Skeletal muscle tissue (tissue), 3 donors: ENCODE measurements at regions not wholly inside any gene's neighbourhood (a gene's known extent, or its start where the extent isn't known, plus 50 kb on each side); places are given as distances from the start of the nearest gene placed in this dataset.

Experiments used
- H3K27ac ChIP-seq: one replicate; pipeline ENCODE4 v1.7.0; 2013; ENCODE audit warnings: mild to moderate bottlenecking, low read depth, low read length, inconsistent platforms
- H3K27me3 ChIP-seq, 3 donors: one replicate each; pipeline ENCODE4 v1.7.0; 2013; ENCODE audit warnings: low read length in 3 of 3; ENCODE audit not compliant: control insufficient read depth in 3 of 3, insufficient read depth in 3 of 3
- H3K36me3 ChIP-seq, 3 donors: one replicate each; pipeline ENCODE4 v1.7.0; 2013; ENCODE audit warnings: low read length in 3 of 3; ENCODE audit not compliant: control insufficient read depth in 3 of 3, insufficient read depth in 3 of 3
- H3K4me1 ChIP-seq, 3 donors: one replicate each; pipeline ENCODE4 v1.7.0; 2013; ENCODE audit warnings: low read length in 3 of 3, mild to moderate bottlenecking in 3 of 3; ENCODE audit not compliant: control insufficient read depth in 3 of 3, insufficient read depth in 3 of 3
- H3K4me3 ChIP-seq, 3 donors: one replicate each; pipeline ENCODE4 v1.7.0; 2013; ENCODE audit warnings: low read length in 3 of 3
- H3K9ac ChIP-seq, 3 donors: one replicate each; pipeline ENCODE4 v1.7.0; 2013; ENCODE audit warnings: low read length in 3 of 3, mild to moderate bottlenecking in 3 of 3, moderate library complexity in 2 of 3, low read depth in 1 of 3
- H3K9me3 ChIP-seq, 3 donors: one replicate each; pipeline ENCODE4 v1.7.0; 2013; ENCODE audit warnings: low read length in 3 of 3; ENCODE audit not compliant: control insufficient read depth in 3 of 3
- donor health status: Osteomylitis.

GRCh38 chr3:106725566-106725965 lies 651.7 kb upstream of the CCDC54 start:
- H3K4me1 ChIP-seq = no peaks in the 10 kb centered on the region
- H3K27me3 ChIP-seq = no peaks in the 10 kb centered on the region
- H3K36me3 ChIP-seq = no peaks in the 10 kb centered on the region
- H3K9ac ChIP-seq = no peak overlapping the region
- H3K4me3 ChIP-seq = no peak overlapping the region
- no peak overlapping the region for H3K27ac ChIP-seq
- H3K9me3 ChIP-seq = peaks cover 0 to 1% (median 0%) of the 10 kb centered on the region in 3 donors

DNA sequence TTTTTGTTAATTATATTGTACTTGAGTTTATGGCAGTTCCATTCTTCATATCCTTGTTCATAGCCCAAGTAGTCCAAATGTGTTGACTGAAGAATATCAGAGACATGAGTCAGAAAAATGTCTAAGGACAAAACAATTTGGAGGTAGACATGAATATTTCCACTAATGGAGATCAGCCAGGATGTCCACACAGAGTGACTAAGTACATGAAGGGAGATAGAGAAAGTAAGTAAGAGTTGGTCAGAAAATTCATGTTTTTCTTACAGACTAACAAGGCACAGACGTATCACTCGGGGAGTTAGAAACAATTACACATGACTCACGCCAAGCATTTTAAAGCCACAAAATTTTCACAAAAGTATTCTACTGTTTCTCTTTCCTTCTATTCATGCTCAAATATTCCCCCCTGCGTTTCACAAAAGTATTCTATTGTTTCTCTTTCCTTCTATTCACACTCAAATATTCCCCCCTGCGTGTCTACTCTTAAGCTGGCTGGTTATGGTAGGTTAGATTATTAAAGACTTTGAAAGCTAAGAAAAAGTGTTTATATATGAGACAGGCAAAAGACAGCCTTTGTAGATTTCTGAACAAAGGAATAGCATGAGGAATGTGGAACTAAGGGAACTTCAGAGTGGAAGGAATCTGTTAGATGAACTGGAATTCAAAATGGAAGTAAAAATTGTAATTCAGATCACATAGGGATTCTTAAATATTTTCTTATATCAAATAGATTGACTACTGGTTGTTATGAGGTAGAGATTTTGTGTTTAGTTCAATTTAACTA lies 648.7 kb upstream of the CCDC54 start:
- no peak overlapping the region for H3K4me3 ChIP-seq
- no peaks in the 10 kb centered on the region for H3K4me1 ChIP-seq
- H3K9me3 ChIP-seq = no peaks in the 10 kb centered on the region
- no peaks in the 10 kb centered on the region for H3K27me3 ChIP-seq
- no peak overlapping the region for H3K27ac ChIP-seq
- H3K9ac ChIP-seq = no peak overlapping the region
- H3K36me3 ChIP-seq = no peaks in the 10 kb centered on the region

GRCh38 chr3:106729481-106729880 lies 647.8 kb upstream of the CCDC54 start:
- no peaks in the 10 kb centered on the region for H3K9me3 ChIP-seq
- H3K9ac ChIP-seq = no peak overlapping the region
- no peaks in the 10 kb centered on the region for H3K36me3 ChIP-seq
- H3K4me1 ChIP-seq = no peaks in the 10 kb centered on the region
- H3K27me3 ChIP-seq = no peaks in the 10 kb centered on the region
- H3K4me3 ChIP-seq = no peak overlapping the region
- no peak overlapping the region for H3K27ac ChIP-seq

DNA sequence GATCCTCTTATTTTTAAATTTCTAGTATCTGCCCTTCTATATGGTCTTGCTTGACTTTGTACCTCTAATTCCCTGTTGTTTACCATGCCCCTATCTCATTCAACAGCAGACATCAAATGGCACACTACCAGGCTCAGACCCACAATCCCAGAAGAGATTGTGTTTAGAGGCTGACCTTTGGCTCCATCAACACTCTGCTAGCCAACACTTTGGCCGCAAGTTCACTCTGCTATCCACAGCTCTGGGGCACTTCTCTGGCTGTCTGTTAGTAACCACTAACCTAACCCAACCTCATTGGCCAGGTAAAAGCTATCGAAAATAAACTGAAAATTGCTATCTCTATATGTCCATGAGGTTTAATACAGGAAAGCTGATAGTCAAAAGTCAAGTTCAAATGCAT lies 646.0 kb upstream of the CCDC54 start:
- H3K27me3 ChIP-seq = no peaks in the 10 kb centered on the region

DNA sequence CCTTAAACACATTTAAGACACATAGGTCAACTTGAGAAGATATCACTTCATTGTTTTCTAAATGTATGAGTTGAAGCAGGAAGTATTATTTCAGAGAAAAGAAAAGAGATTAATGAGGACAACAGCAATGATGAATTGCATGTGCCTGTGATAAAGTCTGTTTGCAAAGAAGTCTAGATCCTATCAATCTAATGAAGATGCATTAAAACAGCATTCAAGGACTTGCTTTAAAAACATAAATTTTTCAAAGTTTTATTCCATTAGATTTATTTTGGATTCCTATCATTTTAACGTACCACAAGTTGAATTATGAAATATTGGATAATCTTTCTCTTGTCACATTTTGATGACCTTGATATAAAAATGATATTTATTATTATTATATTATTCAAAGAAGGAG lies 642.5 kb upstream of the CCDC54 start:
- Histone ChIP-seq H3K4me1 (no peaks in the 10 kb centered on the region), H3K4me3 (no peak overlapping the region), H3K27ac (no peak overlapping the region), H3K9ac (no peak overlapping the region), H3K9me3 (no peaks in the 10 kb centered on the region), H3K36me3 (no peaks in the 10 kb centered on the region), H3K27me3 (no peaks in the 10 kb centered on the region)

More for the DNA sequence above, 646.0 kb upstream of the CCDC54 start:
- H3K4me3 ChIP-seq = no peak overlapping the region
- no peaks in the 10 kb centered on the region for H3K36me3 ChIP-seq
- no peaks in the 10 kb centered on the region for H3K4me1 ChIP-seq
- no peak overlapping the region for H3K9ac ChIP-seq
- no peak overlapping the region for H3K27ac ChIP-seq
- no peaks in the 10 kb centered on the region for H3K9me3 ChIP-seq

DNA sequence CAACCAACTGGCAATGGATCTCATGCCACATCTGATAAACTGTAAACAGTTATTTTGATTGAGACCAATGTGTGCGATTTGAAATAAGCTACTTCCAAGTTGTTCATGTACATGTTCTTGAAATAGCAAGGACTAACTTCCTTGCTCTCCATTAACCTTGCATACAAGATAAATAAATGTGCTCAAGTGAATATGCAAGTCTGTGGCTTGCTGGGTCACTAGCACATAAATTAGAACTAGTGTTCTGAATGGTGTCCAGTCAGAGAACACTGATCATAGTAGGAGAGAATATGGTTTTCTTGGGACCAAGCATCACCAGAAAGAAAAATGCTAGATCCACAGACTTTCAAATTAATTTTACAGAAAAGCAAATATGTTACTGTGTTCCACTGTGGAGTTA lies 640.0 kb upstream of the CCDC54 start:
- no peaks in the 10 kb centered on the region for H3K36me3 ChIP-seq
- no peaks in the 10 kb centered on the region for H3K4me1 ChIP-seq
- no peak overlapping the region for H3K4me3 ChIP-seq
- H3K27ac ChIP-seq = no peak overlapping the region
- no peaks in the 10 kb centered on the region for H3K9me3 ChIP-seq
- no peak overlapping the region for H3K9ac ChIP-seq
- no peaks in the 10 kb centered on the region for H3K27me3 ChIP-seq

- Histone ChIP-seq H3K4me1 (no peaks in the 10 kb centered on the region), H3K36me3 (no peaks in the 10 kb centered on the region), H3K9ac (no peak overlapping the region)
Observed at GRCh38 chr3:106740116-106740515, 637.1 kb upstream of the CCDC54 start.

DNA sequence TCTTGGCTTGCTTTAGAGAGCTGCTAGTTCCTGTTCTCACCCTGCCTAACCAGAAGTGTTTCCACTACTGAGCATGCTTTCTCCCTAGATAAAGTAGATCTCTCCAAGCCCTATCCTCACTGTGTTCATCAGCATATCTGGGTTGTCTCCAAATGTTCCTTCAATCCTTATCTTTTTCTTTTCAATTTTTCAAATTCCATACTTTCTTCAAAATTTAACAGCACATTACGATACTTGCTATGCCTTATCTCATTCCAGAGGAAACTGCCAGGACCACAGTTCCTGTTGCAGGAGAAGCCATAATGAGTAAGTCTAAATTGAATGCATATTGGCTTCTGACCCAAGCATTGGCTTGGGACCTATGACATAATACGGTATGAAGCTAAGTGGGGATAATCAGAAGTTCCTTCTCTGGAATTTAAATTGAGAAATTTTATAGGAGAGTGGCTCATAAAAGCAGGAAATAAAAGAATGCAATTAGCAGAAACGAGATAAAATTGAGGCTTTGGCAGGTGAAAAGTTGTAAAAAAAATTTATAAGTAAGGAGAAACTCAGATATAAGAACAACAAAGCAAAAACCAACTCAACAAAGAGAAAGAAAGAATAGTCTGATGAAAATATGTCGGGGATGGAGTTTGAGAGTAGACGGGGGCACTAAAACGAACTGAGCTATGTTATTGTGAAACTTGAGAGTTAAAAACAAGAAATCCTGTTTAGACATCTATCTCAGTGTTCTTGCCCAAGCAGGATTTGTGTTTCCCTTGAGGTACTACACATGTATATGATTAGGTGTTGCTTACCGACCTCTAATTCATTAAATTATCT lies 631.7 kb upstream of the CCDC54 start:
- no peak overlapping the region for H3K27ac ChIP-seq
- no peak overlapping the region for H3K4me3 ChIP-seq
- H3K9ac ChIP-seq = no peak overlapping the region
- no peaks in the 10 kb centered on the region for H3K4me1 ChIP-seq
- H3K27me3 ChIP-seq = no peaks in the 10 kb centered on the region
- H3K36me3 ChIP-seq = no peaks in the 10 kb centered on the region
- H3K9me3 ChIP-seq = no peaks in the 10 kb centered on the region

More at GRCh38 chr3:106740116-106740515, 637.1 kb upstream of the CCDC54 start:
- H3K9me3 ChIP-seq = no peaks in the 10 kb centered on the region
- H3K4me3 ChIP-seq = no peak overlapping the region
- H3K27me3 ChIP-seq = no peaks in the 10 kb centered on the region
- H3K27ac ChIP-seq = no peak overlapping the region

GRCh38 chr3:106746286-106746685 lies 631.0 kb upstream of the CCDC54 start:
- no peaks in the 10 kb centered on the region for H3K36me3 ChIP-seq
- H3K9ac ChIP-seq = no peak overlapping the region
- no peak overlapping the region for H3K27ac ChIP-seq
- no peaks in the 10 kb centered on the region for H3K4me1 ChIP-seq
- H3K9me3 ChIP-seq = no peaks in the 10 kb centered on the region
- no peaks in the 10 kb centered on the region for H3K27me3 ChIP-seq
- no peak overlapping the region for H3K4me3 ChIP-seq
